GM21723 (cell line): ENCODE measurements at regions not wholly inside any gene's neighbourhood (a gene's known extent, or its start where the extent isn't known, plus 50 kb on each side); places are given as distances from the start of the nearest gene placed in this dataset.
"Not testable (repeated sequence)": the region's sequence is repeated elsewhere in the genome, so short reads cannot be mapped to it uniquely, and the experiment has no call there.

Experiments
- ATAC-seq: cut with Tn5 transposase; IDR thresholded peaks from one replicate; pipeline ENCODE4 v1.9.1; 2021; ENCODE audit warnings: mild to moderate bottlenecking, moderate library complexity; ENCODE audit not compliant: unreplicated experiment

GRCh38 chr13:91052876-91053275 lies 294.6 kb upstream of the MIR17HG start:
- ATAC-seq: no peak

DNA sequence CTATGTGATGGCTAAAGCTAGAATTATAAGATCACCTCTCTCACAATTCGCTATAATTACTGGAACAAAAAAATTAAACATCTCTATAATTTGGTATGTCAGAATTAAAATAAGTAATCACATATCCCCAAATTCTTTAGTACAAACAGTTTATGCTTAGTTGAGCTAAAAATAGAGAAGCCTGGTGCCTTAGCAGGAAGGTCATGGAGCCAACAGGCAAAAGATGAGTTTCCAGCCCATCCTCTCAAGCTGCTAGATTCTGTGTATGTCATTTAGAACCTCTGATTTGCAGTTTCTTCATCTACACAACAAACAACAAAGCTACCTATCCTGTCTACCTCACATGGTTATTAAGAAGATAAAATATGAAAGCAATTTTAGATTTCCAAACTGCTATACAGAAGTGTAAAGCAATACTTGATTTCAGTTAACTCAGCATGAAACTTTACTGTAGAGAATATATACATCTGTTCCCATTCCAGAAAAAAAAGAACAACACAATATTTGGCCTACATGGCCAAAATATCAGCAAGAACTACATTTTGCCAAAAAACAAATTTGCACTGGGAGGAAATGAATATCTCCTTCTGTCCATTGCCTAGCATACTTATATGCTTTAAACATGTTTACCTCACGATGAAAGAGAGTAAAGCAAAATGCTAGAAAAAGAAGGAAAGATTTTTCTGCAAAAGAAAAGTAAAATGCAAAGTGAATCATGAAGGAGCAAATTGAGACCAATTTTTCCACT lies 294.0 kb upstream of the MIR17HG start:
- no peak for ATAC-seq

- ATAC-seq: no peak
These were observed 292.6 kb upstream of the MIR17HG start for GRCh38 chr13:91054902-91055301.

- ATAC-seq: peak; percentile 58
These were observed 290.7 kb upstream of the MIR17HG start for GRCh38 chr13:91056746-91057145.

DNA sequence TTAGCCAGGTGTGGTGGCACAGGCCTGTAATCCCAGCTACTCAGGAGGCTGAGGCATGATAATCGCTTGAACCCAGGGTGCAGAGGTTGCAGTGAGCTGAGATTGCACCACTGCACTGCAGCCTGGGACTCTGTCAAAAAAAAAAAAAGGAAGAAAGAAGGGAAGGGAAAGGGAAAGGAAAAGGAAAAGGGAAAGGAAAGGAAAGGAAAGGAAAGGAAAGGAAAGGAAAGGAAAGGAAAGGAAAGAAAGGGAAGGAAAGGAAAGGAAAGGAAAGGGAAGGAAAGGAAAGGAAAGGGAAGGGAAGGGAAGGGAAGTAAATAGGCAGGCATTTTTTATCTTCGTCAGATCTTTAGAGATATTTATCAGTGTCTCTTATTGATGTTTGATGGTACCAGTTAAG lies 290.0 kb upstream of the MIR17HG start:
- ATAC-seq: not testable (repeated sequence)

GRCh38 chr13:91058066-91058465 lies 289.4 kb upstream of the MIR17HG start:
- no peak for ATAC-seq

- ATAC-seq: no peak
These were observed 288.6 kb upstream of the MIR17HG start for GRCh38 chr13:91058919-91059318.

GRCh38 chr13:91066745-91067144 lies 280.7 kb upstream of the MIR17HG start:
- ATAC-seq: no peak

GRCh38 chr13:91072486-91072885 lies 275.0 kb upstream of the MIR17HG start:
- no peak for ATAC-seq

DNA sequence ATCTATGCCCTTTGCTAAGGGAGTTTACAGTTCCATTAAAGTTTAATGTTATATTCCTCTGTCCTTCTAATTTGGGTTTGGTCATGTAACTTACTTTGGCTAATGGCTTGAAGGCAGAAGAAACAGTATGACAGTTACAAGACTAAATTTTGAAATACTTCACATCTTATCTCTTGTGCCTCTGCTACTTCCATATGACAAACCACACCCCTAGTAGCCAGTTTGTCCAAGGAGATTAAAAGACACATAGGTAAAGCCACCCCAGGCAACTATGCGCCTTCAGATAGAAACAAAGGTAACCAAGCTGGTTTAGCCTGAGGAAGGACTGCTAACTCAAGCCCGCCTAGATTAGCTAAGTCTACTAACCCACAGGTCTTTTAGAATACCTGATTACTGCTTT lies 273.4 kb upstream of the MIR17HG start:
- no peak for ATAC-seq

GRCh38 chr13:91076830-91077229 lies 270.7 kb upstream of the MIR17HG start:
- ATAC-seq: no peak

GRCh38 chr13:91078093-91078679 lies 269.3 kb upstream of the MIR17HG start:
- no peak for ATAC-seq

- ATAC-seq: no peak
These were observed 268.3 kb upstream of the MIR17HG start for GRCh38 chr13:91079176-91079575.

- no peak for ATAC-seq
These were observed 262.4 kb upstream of the MIR17HG start for GRCh38 chr13:91085127-91085526.

DNA sequence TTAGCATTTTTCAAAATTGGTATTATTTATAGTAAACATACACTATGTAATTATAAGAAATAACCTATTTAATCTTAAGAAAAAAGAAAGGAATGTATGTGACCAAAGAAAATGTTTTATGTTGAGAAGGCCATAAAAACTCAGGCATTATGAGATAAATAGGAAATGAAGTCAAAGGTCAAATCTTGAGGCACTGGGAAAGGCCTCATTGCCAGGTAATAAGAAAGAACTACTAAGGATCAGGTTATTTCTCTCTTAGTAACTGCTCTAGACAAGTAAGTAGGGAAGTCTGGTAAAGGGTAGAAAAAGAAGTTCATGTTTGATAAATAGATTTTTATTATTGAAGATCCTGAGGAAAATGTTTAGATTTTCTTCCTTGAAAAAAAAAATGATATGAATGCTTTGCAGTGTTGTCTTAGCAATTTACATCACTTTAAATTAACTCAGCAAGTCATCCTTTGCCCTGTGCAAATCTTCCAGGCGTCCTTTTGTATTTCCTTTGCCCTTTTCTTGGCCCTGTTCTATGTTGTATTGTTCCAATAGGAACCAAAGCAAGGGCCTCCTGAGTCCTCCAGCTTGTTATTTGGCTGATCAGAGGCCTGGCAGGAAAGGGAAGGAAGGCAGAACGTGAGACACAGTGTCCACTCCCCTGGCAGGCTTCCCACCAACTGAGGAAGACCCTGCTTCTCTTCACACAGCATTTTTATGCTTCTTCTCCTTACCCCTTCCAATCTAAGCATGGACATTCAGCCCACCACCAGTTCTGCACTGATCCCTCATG lies 260.4 kb upstream of the MIR17HG start:
- no peak for ATAC-seq

GRCh38 chr13:91097269-91097668 lies 250.2 kb upstream of the MIR17HG start:
- no peak for ATAC-seq

DNA sequence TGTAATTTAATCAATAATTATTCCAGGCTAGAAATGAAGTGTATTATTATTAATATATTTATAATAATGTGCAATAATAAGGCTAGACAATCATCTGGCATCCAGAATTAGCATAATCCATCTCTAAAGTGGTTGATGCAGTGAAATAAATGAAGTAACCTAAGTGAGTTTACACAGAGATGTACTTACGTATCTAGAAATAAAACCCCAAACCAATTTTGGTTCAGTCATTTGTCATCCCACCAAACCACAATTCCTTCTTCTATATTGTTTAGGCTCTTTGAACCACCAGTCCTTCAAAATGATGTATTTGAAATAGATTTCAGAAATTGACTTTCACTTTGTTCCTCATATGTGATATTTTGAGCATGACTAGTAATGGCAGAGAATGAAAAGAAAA lies 247.6 kb upstream of the MIR17HG start:
- no peak for ATAC-seq

DNA sequence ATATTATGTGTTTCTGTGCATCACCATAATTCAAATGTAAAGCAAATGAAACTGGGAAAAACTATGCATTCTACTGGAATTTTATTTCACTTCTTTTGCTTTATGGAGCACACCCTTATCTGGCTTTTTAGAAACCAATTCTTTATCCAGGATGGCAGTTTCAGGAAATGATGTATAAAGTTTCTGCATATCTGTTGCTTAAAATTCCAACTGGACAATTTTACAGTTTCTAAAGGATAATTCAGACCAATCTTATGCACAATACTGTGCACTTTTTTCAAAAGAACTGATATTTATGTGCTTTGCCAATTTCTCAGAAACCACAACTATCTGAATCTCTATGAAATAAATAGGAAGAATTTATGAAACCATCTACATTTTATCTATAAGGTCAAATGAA lies 246.5 kb upstream of the MIR17HG start:
- ATAC-seq: no peak

- no peak for ATAC-seq
These were observed 246.1 kb upstream of the MIR17HG start for GRCh38 chr13:91101381-91101780.

- no peak for ATAC-seq
These were observed 242.2 kb upstream of the MIR17HG start for GRCh38 chr13:91105270-91105669.

GRCh38 chr13:91106565-91106964 lies 240.9 kb upstream of the MIR17HG start:
- no peak for ATAC-seq

DNA sequence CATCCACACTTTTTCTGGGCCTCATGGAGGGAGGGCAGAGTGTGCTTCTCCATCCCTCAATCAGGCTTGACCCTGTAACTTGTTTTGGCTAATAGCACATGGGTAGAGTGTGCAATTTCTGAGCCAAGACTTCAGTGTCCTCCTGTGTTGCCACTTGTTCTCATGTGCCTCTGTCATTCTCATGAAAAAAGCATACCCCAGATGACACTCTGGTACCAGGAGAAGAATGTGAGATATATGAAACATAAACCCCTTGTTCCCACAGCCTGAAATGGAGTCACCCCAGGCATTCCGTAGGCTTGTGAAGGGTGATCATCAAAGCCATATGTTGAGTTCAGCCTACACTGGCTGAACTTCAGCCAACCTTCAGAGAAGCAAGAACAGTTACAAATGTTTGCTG lies 239.2 kb upstream of the MIR17HG start:
- no peak for ATAC-seq
